Aorta (tissue), 5 donors: ENCODE measurements at regions not wholly inside any gene's neighbourhood (a gene's known extent, or its start where the extent isn't known, plus 50 kb on each side); places are given as distances from the start of the nearest gene placed in this dataset.

Experiments
- ATAC-seq: fragments of 200-7000 bp; cut with Tn5 transposase; one replicate; pipeline ENCODE4 v1.9.1; 2022; ENCODE audit warnings: moderate library complexity; ENCODE audit not compliant: low FRiP score
- DNase-seq, 2 donors: peaks; one replicate each; pipeline ENCODE4 v3.0.0-alpha.2; 2020
- H3K27ac ChIP-seq, 2 donors: one replicate each; pipeline ENCODE4 v1.5.1; 2013; ENCODE audit warnings: low read length in 2 of 2, mild to moderate bottlenecking in 2 of 2, moderate library complexity in 2 of 2, control low read depth in 1 of 2, inconsistent platforms in 1 of 2, low read depth in 1 of 2
- H3K27me3 ChIP-seq, 2 donors: one replicate each; pipeline ENCODE4 v1.6.1; 2013; ENCODE audit warnings: control low read depth in 1 of 2, low read length in 1 of 2, mild to moderate bottlenecking in 1 of 2, moderate library complexity in 1 of 2; ENCODE audit not compliant: insufficient read depth in 2 of 2, control insufficient read depth in 1 of 2
- H3K36me3 ChIP-seq, 2 donors: one replicate each; pipeline ENCODE4 v1.6.1; 2013; ENCODE audit warnings: control low read depth in 1 of 2, low read length in 1 of 2, mild to moderate bottlenecking in 1 of 2; ENCODE audit not compliant: insufficient read depth in 2 of 2, control insufficient read depth in 1 of 2
- H3K4me1 ChIP-seq, 2 donors: one replicate each; pipeline ENCODE4 v1.6.1; 2013; ENCODE audit warnings: low read length in 2 of 2, control low read depth in 1 of 2, mild to moderate bottlenecking in 1 of 2, moderate library complexity in 1 of 2; ENCODE audit not compliant: insufficient read depth in 2 of 2, control insufficient read depth in 1 of 2
- H3K4me3 ChIP-seq, 2 donors: one replicate each; pipeline ENCODE4 v1.5.1; 2013; ENCODE audit warnings: low read length in 2 of 2, control low read depth in 1 of 2, mild to moderate bottlenecking in 1 of 2
- H3K9me3 ChIP-seq: one replicate; pipeline ENCODE4 v1.6.1; 2013; ENCODE audit warnings: mild to moderate bottlenecking, low read length; ENCODE audit not compliant: control insufficient read depth
- WGBS, 2 donors: extraction: QIAGEN DNeasy Blood & Tissue Kit; methylation state at CpG; one replicate each; pipeline ENCODE4 v1.1.7; 2013; 5-methylcytosine and 5-hydroxymethylcytosine counted together
- intact Hi-C, 2 donors: fragments of 100-400 bp; cut with DNase I; formaldehyde crosslinking; loops; one replicate each; pipeline versions ENCODE4 v1.14.2 to v1.15.0; 2022
- donor health status: healthy with polysubstance abuse.
- donor health status: Bipolar disorder and iron deficiency.
- donor health status: DM: no; HTN: no; CAD: no.
- donor health status: DM: no; HTN: no; CAD: no.
- donor health status: DM: yes; HTN: yes; CAD: no.

GRCh38 chr13:77381059-77381458, 54.2 kb upstream of the MYCBP2 start:
- 48 to 68% methylated on average over 1 of the region's 1 CpG for WGBS, 2 donors
- ATAC-seq: no peak

DNA sequence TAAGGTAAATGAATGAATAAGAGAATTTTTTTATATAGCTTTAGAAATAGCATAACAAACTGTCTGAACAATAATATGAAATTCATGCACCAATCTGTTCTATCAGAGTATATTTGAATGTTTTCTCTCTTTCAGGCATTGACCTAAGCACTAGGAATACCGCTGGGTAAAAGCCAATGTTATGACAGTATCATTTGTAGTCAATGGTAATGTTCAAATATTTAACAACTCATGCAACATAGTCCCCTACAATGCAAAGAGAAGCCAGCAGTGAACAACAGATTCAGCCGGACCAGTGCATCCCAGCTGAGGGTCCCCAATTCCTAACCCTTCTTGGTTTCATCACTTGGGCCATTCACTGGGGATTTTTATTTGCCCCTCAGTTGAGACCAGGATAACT, 52.6 kb upstream of the MYCBP2 start:
- intact Hi-C loops: no loop called here
- H3K36me3 ChIP-seq: no peaks in the 10 kb centered on the region
- no peaks in the 10 kb centered on the region for H3K27me3 ChIP-seq
- no peak overlapping the region for H3K27ac ChIP-seq
- no peak overlapping the region for H3K4me3 ChIP-seq
- no peaks in the 10 kb centered on the region for H3K9me3 ChIP-seq
- no peaks in the 10 kb centered on the region for H3K4me1 ChIP-seq
- no peak for ATAC-seq
- DNase-seq: no peak
- WGBS, 2 donors: 89 to 90% methylated on average over 2 of the region's 2 CpGs

More at GRCh38 chr13:77381059-77381458, 54.2 kb upstream of the MYCBP2 start:
- Histone ChIP-seq H3K9me3 (no peaks in the 10 kb centered on the region), H3K4me3 (no peak overlapping the region), H3K27me3 (no peaks in the 10 kb centered on the region), H3K27ac (no peak overlapping the region), H3K4me1 (no peaks in the 10 kb centered on the region), H3K36me3 (no peaks in the 10 kb centered on the region)
- intact Hi-C loops: no loop called here
- DNase-seq: no peak

DNA sequence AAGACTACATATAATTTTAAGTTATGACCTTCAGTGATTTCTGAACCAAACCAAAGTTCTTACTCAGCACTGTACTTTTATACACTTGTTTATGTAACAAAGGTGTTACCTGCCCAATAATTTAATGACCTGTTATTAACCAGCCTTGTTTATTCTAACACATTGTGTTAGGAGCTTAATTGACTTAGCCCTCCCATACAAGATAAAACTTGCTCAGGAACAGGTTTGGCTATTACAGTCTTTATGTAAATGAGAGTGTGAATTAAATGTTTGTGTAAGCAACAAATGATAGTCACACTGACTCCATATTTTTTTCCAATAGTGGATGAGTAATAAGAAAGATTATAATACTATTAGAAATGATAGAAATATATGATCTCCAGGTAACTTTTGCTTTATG, 51.8 kb upstream of the MYCBP2 start:
- no peaks in the 10 kb centered on the region for H3K4me1 ChIP-seq
- ATAC-seq (no peak), DNase-seq (no peak)
- no peaks in the 10 kb centered on the region for H3K9me3 ChIP-seq
- intact Hi-C loops: no loop called here
- no peak overlapping the region for H3K4me3 ChIP-seq
- no peak overlapping the region for H3K27ac ChIP-seq
- no peaks in the 10 kb centered on the region for H3K36me3 ChIP-seq
- H3K27me3 ChIP-seq: no peaks in the 10 kb centered on the region

DNA sequence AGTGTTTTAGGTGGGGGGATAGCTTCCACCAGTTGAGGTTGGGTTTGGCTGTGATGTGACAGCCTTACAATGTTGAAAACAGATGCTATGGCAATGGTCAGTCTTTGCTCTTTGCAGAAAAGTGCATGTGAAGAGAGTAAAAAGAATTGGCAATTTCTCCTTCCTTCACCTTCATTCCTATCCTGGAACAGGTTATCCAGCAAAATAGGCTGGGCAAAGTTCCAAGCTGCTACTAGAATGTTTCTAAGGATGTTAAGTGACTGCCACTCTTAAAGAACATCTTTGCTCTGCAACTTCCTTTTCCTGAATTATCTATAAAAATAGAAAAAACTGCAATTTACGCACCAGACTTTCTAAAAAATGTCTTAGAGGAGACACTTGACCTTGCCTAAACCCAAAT, 50.1 kb upstream of the MYCBP2 start:
- no peak for DNase-seq
- no peak for ATAC-seq
- Histone ChIP-seq H3K9me3 (no peaks in the 10 kb centered on the region), H3K4me1 (no peaks in the 10 kb centered on the region), H3K27me3 (no peaks in the 10 kb centered on the region), H3K4me3 (no peak overlapping the region), H3K36me3 (no peaks in the 10 kb centered on the region), H3K27ac (no peak overlapping the region)
- intact Hi-C loops: no loop called here
- 74 to 75% methylated on average over 1 of the region's 1 CpG for WGBS, 2 donors
